ENCODE measurements at regions not wholly inside any gene's neighbourhood (a gene's known extent, or its start where the extent isn't known, plus 50 kb on each side); places are given as distances from the start of the nearest gene placed in this dataset.
"Not testable (repeated sequence)": the region's sequence is repeated elsewhere in the genome, so short reads cannot be mapped to it uniquely, and the experiment has no call there.

DNA sequence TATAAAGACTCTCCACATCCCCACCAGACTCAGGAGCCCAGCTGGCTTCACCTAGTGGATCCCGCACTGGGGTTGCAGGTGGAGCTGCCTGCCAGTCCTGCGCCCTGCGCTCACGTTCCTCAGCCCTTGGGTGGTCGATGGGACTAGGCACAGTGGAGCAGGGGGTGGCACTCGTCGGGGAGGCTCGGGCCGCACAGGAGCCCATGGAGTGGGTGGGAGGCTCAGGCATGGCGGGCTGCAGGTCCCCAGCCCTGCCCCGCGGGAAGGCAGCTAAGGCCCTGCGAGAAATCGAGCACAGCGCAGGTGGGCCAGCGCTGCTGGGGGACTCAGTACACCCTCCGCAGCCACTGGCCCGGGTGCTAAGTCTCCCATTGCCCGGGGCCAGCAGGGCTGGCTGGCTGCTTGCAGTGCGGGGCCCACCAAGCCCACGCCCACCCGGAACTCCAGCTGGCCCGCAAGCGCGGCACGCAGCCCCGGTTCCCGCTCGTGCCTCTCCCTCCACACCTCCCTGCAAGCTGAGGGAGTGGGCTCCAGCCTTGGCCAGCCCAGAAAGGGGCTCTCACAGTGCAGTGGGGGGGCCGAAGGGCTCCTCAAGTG is 371.8 kb downstream of the PRDM5 start:
- TF ChIP-seq, protein P1, sequence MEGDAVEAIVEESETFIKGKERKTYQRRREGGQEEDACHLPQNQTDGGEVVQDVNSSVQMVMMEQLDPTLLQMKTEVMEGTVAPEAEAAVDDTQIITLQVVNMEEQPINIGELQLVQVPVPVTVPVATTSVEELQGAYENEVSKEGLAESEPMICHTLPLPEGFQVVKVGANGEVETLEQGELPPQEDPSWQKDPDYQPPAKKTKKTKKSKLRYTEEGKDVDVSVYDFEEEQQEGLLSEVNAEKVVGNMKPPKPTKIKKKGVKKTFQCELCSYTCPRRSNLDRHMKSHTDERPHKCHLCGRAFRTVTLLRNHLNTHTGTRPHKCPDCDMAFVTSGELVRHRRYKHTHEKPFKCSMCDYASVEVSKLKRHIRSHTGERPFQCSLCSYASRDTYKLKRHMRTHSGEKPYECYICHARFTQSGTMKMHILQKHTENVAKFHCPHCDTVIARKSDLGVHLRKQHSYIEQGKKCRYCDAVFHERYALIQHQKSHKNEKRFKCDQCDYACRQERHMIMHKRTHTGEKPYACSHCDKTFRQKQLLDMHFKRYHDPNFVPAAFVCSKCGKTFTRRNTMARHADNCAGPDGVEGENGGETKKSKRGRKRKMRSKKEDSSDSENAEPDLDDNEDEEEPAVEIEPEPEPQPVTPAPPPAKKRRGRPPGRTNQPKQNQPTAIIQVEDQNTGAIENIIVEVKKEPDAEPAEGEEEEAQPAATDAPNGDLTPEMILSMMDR (IDR thresholded peaks at IDR 0.05; ENCODE audit: insufficient read depth, low read length, poor library complexity, severe bottlenecking), result not testable (repeated sequence)
- TF ChIP-seq EZH2phosphoT487 (conservative IDR thresholded peaks at IDR 0.05; ENCODE audit: low read length), result not testable (repeated sequence)
